K562 (cell line): ENCODE measurements at regions not wholly inside any gene's neighbourhood (a gene's known extent, or its start where the extent isn't known, plus 50 kb on each side); places are given as distances from the start of the nearest gene placed in this dataset.

Source experiments
- ATAC-seq: fragments of 200-7000 bp; cut with Tn5 transposase; 3 replicates; pipeline ENCODE4 v1.9.1; 2020; ENCODE audit warnings: moderate library complexity
- BruUV-seq: library from RNA; stranded (reverse); fragments of 400-500 nt; replicated peaks from 2 replicates; lab custom pipeline; 2021; lab: Mats Ljungman, UMichigan
- CTCF ChIA-PET: fragments of 300-600 bp; formaldehyde crosslinking; extraction: SDS; loops from one replicate; lab custom pipeline; 2021; ENCODE audit warnings: low intra/inter-chr PET ratio; lab: Yijun Ruan, JAX
- POLR2A ChIA-PET: fragments of 300-600, 350-650 bp; sonication (Branson Sonifier 250); formaldehyde crosslinking; extraction: SDS; loops from one replicate; lab custom pipeline; 2021; ENCODE audit warnings: antibody characterized with exemption, inconsistent platforms; lab: Yijun Ruan, JAX
- DNase-seq, 4 experiments: peaks; one replicate each; pipeline versions ENCODE4 v3.0.0 to v3.0.0-alpha.2; 2011 to 2018; ENCODE audit warnings: low spot score in 3 of 4, mixed read lengths in 3 of 4; ENCODE audit errors: extremely low read depth in 1 of 4
- FAIRE-seq: peaks from 2 replicates; lab custom pipeline; 2011; peaks lifted over from hg19 to GRCh38; lab: Jason Lieb, UNC
- H2AFZ ChIP-seq: 2 replicates; pipeline ENCODE4 v1.6.0; 2011; ENCODE audit warnings: low read depth, low read length, control low read depth, inconsistent platforms
- H3K27ac ChIP-seq: fragments of 200-600 bp; 3 replicates; pipeline ENCODE4 v1.8.0; 2011; ENCODE audit warnings: low read depth, mild to moderate bottlenecking, control low read depth, inconsistent platforms, low read length, moderate library complexity, mixed read lengths; ENCODE audit errors: extremely low read depth
- H3K27me3 ChIP-seq, 2 experiments: fragments of 300-600 bp in 1 of 2; 2 replicates in 1 of 2; 3 replicates in 1 of 2; pipeline versions ENCODE4 v1.6.0 to v1.8.0; 2011; ENCODE audit warnings: inconsistent platforms in 2 of 2, low read length in 2 of 2, mild to moderate bottlenecking in 1 of 2, mixed read lengths in 1 of 2, moderate library complexity in 1 of 2; ENCODE audit not compliant: control insufficient read depth in 2 of 2, insufficient read depth in 2 of 2
- H3K36me3 ChIP-seq: fragments of 300-600 bp; 3 replicates; pipeline ENCODE4 v1.8.0; 2011; ENCODE audit warnings: mild to moderate bottlenecking, low read length, inconsistent platforms; ENCODE audit not compliant: control insufficient read depth, insufficient read depth
- H3K4me1 ChIP-seq, 2 experiments: fragments of 200-600 bp in 1 of 2; replicated peaks in 1 of 2; 2 replicates in 1 of 2; 3 replicates in 1 of 2; pipeline versions ENCODE4 v1.5.1 to v1.8.0; 2011; ENCODE audit warnings: inconsistent platforms in 2 of 2, low read length in 2 of 2, mild to moderate bottlenecking in 1 of 2, mixed read lengths in 1 of 2, moderate library complexity in 1 of 2; ENCODE audit not compliant: control insufficient read depth in 2 of 2, insufficient read depth in 2 of 2
- H3K4me2 ChIP-seq: 2 replicates; pipeline ENCODE4 v1.6.1; 2011; ENCODE audit warnings: low read length, control low read depth, inconsistent platforms, mixed read lengths; ENCODE audit not compliant: insufficient read depth
- H3K4me3 ChIP-seq: fragments of 200-600 bp; sonication (generic), shearing (Covaris generic); 2 replicates; pipeline ENCODE4 v1.5.1; 2016; ENCODE audit warnings: control low read depth, inconsistent platforms
- H3K79me2 ChIP-seq: fragments of 200-600 bp; 3 replicates; pipeline ENCODE4 v1.8.0; 2011; ENCODE audit warnings: low read length, inconsistent platforms; ENCODE audit not compliant: control insufficient read depth, insufficient read depth
- H3K9ac ChIP-seq, 2 experiments: 2 replicates each; pipeline versions ENCODE4 v1.6.0 to v1.6.1; 2011; ENCODE audit warnings: low read depth in 2 of 2, low read length in 2 of 2, control low read depth in 1 of 2, inconsistent platforms in 1 of 2, mild to moderate bottlenecking in 1 of 2, mixed read lengths in 1 of 2; ENCODE audit not compliant: insufficient read depth in 1 of 2
- H3K9me1 ChIP-seq: one replicate; pipeline ENCODE4 v1.6.0; 2011; ENCODE audit warnings: inconsistent platforms, mild to moderate bottlenecking, low read length, moderate library complexity; ENCODE audit not compliant: control insufficient read depth, insufficient read depth
- H3K9me3 ChIP-seq: replicated peaks from 2 replicates; pipeline ENCODE4 v1.5.1; 2011; ENCODE audit warnings: low read depth, low read length, inconsistent platforms; ENCODE audit not compliant: control insufficient read depth, insufficient read depth
- H4K20me1 ChIP-seq: replicated peaks from 2 replicates; pipeline ENCODE4 v1.6.1; 2011; ENCODE audit warnings: low read length, inconsistent platforms, mixed read lengths; ENCODE audit not compliant: control insufficient read depth, insufficient read depth
- BACH1 ChIP-seq: fragments of 200-800 bp; sonication (Bioruptor generic); IDR thresholded peaks from 2 replicates; pipeline ENCODE4 v1.6.1; 2016; ENCODE audit warnings: missing genetic modification characterization, missing compliant biosample characterization
- BRF1 ChIP-seq: IDR thresholded peaks from 3 replicates; pipeline ENCODE4 v1.6.1; 2011; ENCODE audit warnings: borderline replicate concordance, mild to moderate bottlenecking; ENCODE audit not compliant: insufficient read length; ENCODE audit errors: extremely low read depth
- CBX2 ChIP-seq: fragments of 200-600 bp; sonication (generic); IDR thresholded peaks from one replicate; pipeline ENCODE4 v1.6.1; 2012; ENCODE audit warnings: mild to moderate bottlenecking, low read length, inconsistent platforms; ENCODE audit not compliant: insufficient read depth, poor library complexity, severe bottlenecking
- COPS2 ChIP-seq: fragments of 450-650 bp; conservative IDR thresholded peaks from 2 replicates; pipeline ENCODE4 v1.6.1; 2016; ENCODE audit warnings: mild to moderate bottlenecking, moderate library complexity
- EWSR1 ChIP-seq: fragments of 450-650 bp; IDR thresholded peaks from 2 replicates; pipeline ENCODE4 v1.6.1; 2018; ENCODE audit warnings: borderline replicate concordance, mild to moderate bottlenecking, low read depth, moderate library complexity; ENCODE audit not compliant: partially characterized antibody
- POLR2AphosphoS5 ChIP-seq: IDR thresholded peaks from 2 replicates; pipeline ENCODE4 v1.6.1; 2011; ENCODE audit warnings: mild to moderate bottlenecking, low read depth, low read length, moderate library complexity; ENCODE audit not compliant: control insufficient read depth, insufficient read depth
- PYGO2 ChIP-seq: fragments of 450-650 bp; IDR thresholded peaks from 2 replicates; pipeline ENCODE4 v1.6.1; 2016; ENCODE audit warnings: mild to moderate bottlenecking, missing genetic modification characterization, moderate library complexity, missing compliant biosample characterization
- SMARCB1 ChIP-seq: IDR thresholded peaks from 2 replicates; pipeline ENCODE4 v1.6.1; 2011; ENCODE audit warnings: improper control_type of control experiment, low read depth; ENCODE audit not compliant: insufficient read length
- SRSF1 ChIP-seq: fragments of 200-400 bp; formaldehyde crosslinking; IDR thresholded peaks from 2 replicates; pipeline ENCODE4 v1.6.1; 2017; ENCODE audit warnings: mild to moderate bottlenecking, low read depth, low read length, moderate library complexity
- TBP ChIP-seq: optimal IDR thresholded peaks from 2 replicates; pipeline ENCODE3; 2011; ENCODE audit warnings: low read depth, low read length, improper control_type of control experiment
- TFAM ChIP-seq: fragments of 250-450 bp; sonication (Bioruptor Pico); conservative IDR thresholded peaks from 2 replicates; pipeline ENCODE4 v1.5.0; 2021; ENCODE audit warnings: mild to moderate bottlenecking, moderate library complexity
- ZNF699 ChIP-seq: fragments of 250-450 bp; sonication (Bioruptor Pico); IDR thresholded peaks from 2 replicates; pipeline ENCODE4 v1.8.0; 2021; ENCODE audit warnings: mild to moderate bottlenecking, moderate library complexity; ENCODE audit not compliant: insufficient replicate concordance
- ZNF76 ChIP-seq: fragments of 250-450 bp; sonication (Bioruptor Pico); IDR thresholded peaks from 2 replicates; pipeline ENCODE4 v1.4.0; 2020; ENCODE audit warnings: mild to moderate bottlenecking, moderate library complexity, borderline replicate concordance
- WGBS: fragments of 100-300 bp; shearing (Covaris generic); methylation state at CpG from one replicate; pipeline ENCODE4 v1.1.6; 2016; ENCODE audit warnings: low coverage, mixed read lengths; ENCODE audit not compliant: insufficient coverage; ENCODE audit errors: missing lambda C conversion rate; 5-methylcytosine and 5-hydroxymethylcytosine counted together
- in situ Hi-C: fragments of 300-500 bp; cut with MboI; formaldehyde crosslinking; loops from 4 replicates; pipeline ENCODE4 v1.15.0; 2018; ENCODE audit warnings: inconsistent platforms, mixed read lengths
- intact Hi-C: fragments of 100-400 bp; cut with micrococcal nuclease; formaldehyde crosslinking; loops from 2 replicates; pipeline ENCODE4 v1.14.2; 2022
- TF ChIP-seq, protein P1 (sequence below): fragments of 450-650 bp; IDR thresholded peaks from 2 replicates; pipeline ENCODE4 v1.6.1; 2017; ENCODE audit warnings: mild to moderate bottlenecking, moderate library complexity
- TF ChIP-seq, protein P2 (sequence below): fragments of 250-450 bp; sonication (Bioruptor Pico); IDR thresholded peaks from 2 replicates; pipeline ENCODE4 v1.4.0; 2020; ENCODE audit warnings: mild to moderate bottlenecking
- TF ChIP-seq, protein P3 (sequence below): fragments of 450-650 bp; IDR thresholded peaks from 2 replicates; pipeline ENCODE4 v1.6.1; 2018; ENCODE audit warnings: mild to moderate bottlenecking, low read depth; ENCODE audit not compliant: partially characterized antibody

DNA sequence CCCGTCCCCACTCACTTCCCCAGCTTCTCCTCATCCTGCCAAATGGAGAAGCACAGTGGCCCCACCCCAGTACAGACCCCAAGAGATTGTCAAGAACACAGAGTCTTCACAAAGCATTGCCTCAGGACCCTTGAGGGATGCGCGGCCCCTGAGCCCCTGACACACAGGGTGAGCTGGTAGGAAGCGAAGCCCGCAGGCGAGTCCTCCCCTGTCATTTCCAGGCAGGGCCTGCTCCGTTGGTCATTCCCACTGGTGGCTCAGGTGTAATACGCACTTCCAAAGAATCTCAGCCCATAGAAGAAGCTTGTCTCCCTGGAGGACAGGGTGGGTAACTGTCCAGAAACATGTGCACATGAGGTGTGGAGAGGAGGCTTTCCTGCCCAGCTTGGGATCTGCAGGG is 404.2 kb downstream of the THBS2 start:
- no peaks in the 10 kb centered on the region for H3K36me3 ChIP-seq
- WGBS: 6% methylated on average over 8 of the region's 8 CpGs
- no peak for FAIRE-seq
- TF ChIP-seq CBX2 (no peak), SMARCB1 (no peak), TBP (no peak), SRSF1 (no peak), POLR2AphosphoS5 (no peak), COPS2 (no peak), EWSR1 (no peak), BRF1 (no peak), TFAM (CRISPR knock-in tag) (no peak), PYGO2 (tag) (no peak), BACH1 (tag) (no peak), ZNF699 (CRISPR knock-in tag) (no peak), ZNF76 (CRISPR knock-in tag) (no peak)
- TF ChIP-seq, protein P1, sequence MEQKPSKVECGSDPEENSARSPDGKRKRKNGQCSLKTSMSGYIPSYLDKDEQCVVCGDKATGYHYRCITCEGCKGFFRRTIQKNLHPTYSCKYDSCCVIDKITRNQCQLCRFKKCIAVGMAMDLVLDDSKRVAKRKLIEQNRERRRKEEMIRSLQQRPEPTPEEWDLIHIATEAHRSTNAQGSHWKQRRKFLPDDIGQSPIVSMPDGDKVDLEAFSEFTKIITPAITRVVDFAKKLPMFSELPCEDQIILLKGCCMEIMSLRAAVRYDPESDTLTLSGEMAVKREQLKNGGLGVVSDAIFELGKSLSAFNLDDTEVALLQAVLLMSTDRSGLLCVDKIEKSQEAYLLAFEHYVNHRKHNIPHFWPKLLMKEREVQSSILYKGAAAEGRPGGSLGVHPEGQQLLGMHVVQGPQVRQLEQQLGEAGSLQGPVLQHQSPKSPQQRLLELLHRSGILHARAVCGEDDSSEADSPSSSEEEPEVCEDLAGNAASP: no peak
- TF ChIP-seq, protein P2, sequence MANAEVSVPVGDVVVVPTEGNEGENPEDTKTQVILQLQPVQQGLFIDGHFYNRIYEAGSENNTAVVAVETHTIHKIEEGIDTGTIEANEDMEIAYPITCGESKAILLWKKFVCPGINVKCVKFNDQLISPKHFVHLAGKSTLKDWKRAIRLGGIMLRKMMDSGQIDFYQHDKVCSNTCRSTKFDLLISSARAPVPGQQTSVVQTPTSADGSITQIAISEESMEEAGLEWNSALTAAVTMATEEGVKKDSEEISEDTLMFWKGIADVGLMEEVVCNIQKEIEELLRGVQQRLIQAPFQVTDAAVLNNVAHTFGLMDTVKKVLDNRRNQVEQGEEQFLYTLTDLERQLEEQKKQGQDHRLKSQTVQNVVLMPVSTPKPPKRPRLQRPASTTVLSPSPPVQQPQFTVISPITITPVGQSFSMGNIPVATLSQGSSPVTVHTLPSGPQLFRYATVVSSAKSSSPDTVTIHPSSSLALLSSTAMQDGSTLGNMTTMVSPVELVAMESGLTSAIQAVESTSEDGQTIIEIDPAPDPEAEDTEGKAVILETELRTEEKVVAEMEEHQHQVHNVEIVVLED (CRISPR knock-in tag): no peak
- TF ChIP-seq, protein P3, sequence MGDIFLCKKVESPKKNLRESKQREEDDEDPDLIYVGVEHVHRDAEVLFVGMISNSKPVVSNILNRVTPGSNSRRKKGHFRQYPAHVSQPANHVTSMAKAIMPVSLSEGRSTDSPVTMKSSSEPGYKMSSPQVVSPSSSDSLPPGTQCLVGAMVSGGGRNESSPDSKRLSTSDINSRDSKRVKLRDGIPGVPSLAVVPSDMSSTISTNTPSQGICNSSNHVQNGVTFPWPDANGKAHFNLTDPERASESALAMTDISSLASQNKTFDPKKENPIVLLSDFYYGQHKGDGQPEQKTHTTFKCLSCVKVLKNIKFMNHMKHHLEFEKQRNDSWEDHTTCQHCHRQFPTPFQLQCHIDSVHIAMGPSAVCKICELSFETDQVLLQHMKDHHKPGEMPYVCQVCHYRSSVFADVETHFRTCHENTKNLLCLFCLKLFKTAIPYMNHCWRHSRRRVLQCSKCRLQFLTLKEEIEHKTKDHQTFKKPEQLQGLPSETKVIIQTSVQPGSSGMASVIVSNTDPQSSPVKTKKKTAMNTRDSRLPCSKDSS: no peak
- TF ChIP-seq, all 486 proteins: peak for 0
- ChIA-PET POLR2A (no interaction called here), CTCF (no interaction called here)
- H4K20me1 ChIP-seq: no peaks in the 10 kb centered on the region; the same call in 1 of the 2 replicates
- no peak for DNase-seq
- H3K79me2 ChIP-seq: no peaks in the 10 kb centered on the region
- no peak for ATAC-seq
- H3K9ac ChIP-seq: no peak overlapping the region
- H3K4me3 ChIP-seq: no peak overlapping the region
- H3K27ac ChIP-seq: no peak overlapping the region
- H3K4me2 ChIP-seq: no peak overlapping the region
- H3K9me1 ChIP-seq: no peaks in the 10 kb centered on the region
- no TSS peak for BruUV-seq
- no peaks in the 10 kb centered on the region for H3K9me3 ChIP-seq
- in situ Hi-C loops: no loop called here
- H3K4me1 ChIP-seq: no peaks in the 10 kb centered on the region; a peak in 1 of 5 replicates
- peaks cover 21 to 27% of the 10 kb centered on the region in 2 experiments; a peak in 3 of 5 replicates for H3K27me3 ChIP-seq
- intact Hi-C loops: no loop called here
- no peak overlapping the region for H2AFZ ChIP-seq
